B cell (primary cell): ENCODE measurements at regions not wholly inside any gene's neighbourhood (a gene's known extent, or its start where the extent isn't known, plus 50 kb on each side); places are given as distances from the start of the nearest gene placed in this dataset.

Experiments used
- ATAC-seq: fragments of 200-7000 bp; cut with Tn5 transposase; one replicate; pipeline ENCODE4 v1.10.0; 2021; ENCODE audit warnings: low read depth, mild to moderate bottlenecking, moderate number of reproducible peaks, moderate library complexity
- CTCF ChIA-PET: fragments of 350-600 bp; sonication (Branson Sonifier 250); formaldehyde crosslinking; loops from one replicate; lab custom pipeline; 2021; ENCODE audit warnings: antibody characterized with exemption, inconsistent platforms; lab: Charles Lee
- POLR2A ChIA-PET: fragments of 350-600 bp; sonication (Branson Sonifier 250); formaldehyde crosslinking; loops from one replicate; lab custom pipeline; 2021; ENCODE audit warnings: antibody characterized with exemption; lab: Charles Lee
- DNase-seq: peaks from one replicate; pipeline ENCODE4 v3.0.0; 2013
- H2AFZ ChIP-seq: 2 replicates; pipeline ENCODE4 v1.6.1; 2012; ENCODE audit warnings: mild to moderate bottlenecking, low read depth, low read length; ENCODE audit not compliant: insufficient read depth, poor library complexity, severe bottlenecking
- H3K27ac ChIP-seq, 2 donors: 1 replicate in 1 of 2; 2 replicates in 1 of 2; pipeline ENCODE4 v1.5.1; 2012 to 2013; ENCODE audit warnings: low read length in 2 of 2, mild to moderate bottlenecking in 2 of 2, moderate library complexity in 1 of 2
- H3K27me3 ChIP-seq, 4 experiments: fragments of 200-600 bp in 1 of 4; sonication (generic) in 1 of 4; replicated peaks in 1 of 4; 1 replicate in 2 of 4; 2 replicates in 2 of 4; pipeline versions ENCODE4 v1.6.1 to v1.7.0; 2013 to 2016; ENCODE audit warnings: low read length in 3 of 4, mild to moderate bottlenecking in 2 of 4, mixed read lengths in 1 of 4, moderate library complexity in 1 of 4; ENCODE audit not compliant: insufficient read depth in 4 of 4, control insufficient read depth in 3 of 4; ENCODE audit errors: control extremely low read depth in 1 of 4
- H3K36me3 ChIP-seq, 2 experiments: replicated peaks in 1 of 2; 1 replicate in 1 of 2; 2 replicates in 1 of 2; pipeline versions ENCODE4 v1.6.1 to v1.7.1; 2013; ENCODE audit warnings: low read length in 1 of 2; ENCODE audit not compliant: insufficient read depth in 2 of 2, control insufficient read depth in 1 of 2; ENCODE audit errors: control extremely low read depth in 1 of 2, extremely low read depth in 1 of 2
- H3K4me1 ChIP-seq, 2 donors: fragments of 200-600 bp in 1 of 2; sonication (generic) in 1 of 2; 1 replicate in 1 of 2; 2 replicates in 1 of 2; pipeline versions ENCODE4 v1.5.1 to v1.6.1; 2013 to 2017; ENCODE audit warnings: low read length in 2 of 2; ENCODE audit not compliant: control insufficient read depth in 2 of 2, insufficient read depth in 2 of 2
- H3K4me2 ChIP-seq: replicated peaks from 2 replicates; pipeline ENCODE3; 2012; ENCODE audit warnings: mild to moderate bottlenecking, low read depth, low read length; ENCODE audit not compliant: poor library complexity, severe bottlenecking
- H3K4me3 ChIP-seq, 5 experiments: fragments of 200-600 bp in 1 of 5; sonication (generic) in 1 of 5; 1 replicate in 3 of 5; 2 replicates in 2 of 5; pipeline versions ENCODE4 v1.5.1 to v1.7.0; 2011 to 2016; ENCODE audit warnings: low read length in 4 of 5, mild to moderate bottlenecking in 4 of 5, low read depth in 2 of 5, control low read depth in 1 of 5, moderate library complexity in 1 of 5; ENCODE audit not compliant: insufficient read depth in 1 of 5; ENCODE audit errors: control extremely low read depth in 1 of 5, extremely low read depth in 1 of 5
- H3K79me2 ChIP-seq: fragments of 200-600 bp; sonication (generic); one replicate; pipeline ENCODE4 v1.6.0; 2016; ENCODE audit warnings: low read length; ENCODE audit not compliant: control insufficient read depth, insufficient read depth
- H3K9ac ChIP-seq: fragments of 200-600 bp; sonication (generic); 2 replicates; pipeline ENCODE4 v1.6.1; 2017; ENCODE audit warnings: mild to moderate bottlenecking, low read length, moderate library complexity
- H3K9me3 ChIP-seq, 3 donors: one replicate each; pipeline versions ENCODE4 v1.6.1 to v1.7.1; 2013; ENCODE audit warnings: low read length in 2 of 3; ENCODE audit not compliant: control insufficient read depth in 2 of 3, insufficient read depth in 1 of 3; ENCODE audit errors: control extremely low read depth in 1 of 3
- H4K20me1 ChIP-seq: 2 replicates; pipeline ENCODE4 v1.6.0; 2012; ENCODE audit warnings: mild to moderate bottlenecking, low read length; ENCODE audit not compliant: insufficient read depth, control insufficient read depth, poor library complexity, severe bottlenecking
- H3K27ac Mint-ChIP-seq: one replicate; pipeline ENCODE4 v1.8.0; 2021; ENCODE audit warnings: mixed read lengths
- H3K27me3 Mint-ChIP-seq: one replicate; pipeline ENCODE4 v1.8.0; 2021; ENCODE audit warnings: mixed read lengths
- H3K4me1 Mint-ChIP-seq: one replicate; pipeline ENCODE4 v1.8.0; 2021; ENCODE audit warnings: mixed read lengths
- H3K4me3 Mint-ChIP-seq: one replicate; pipeline ENCODE4 v1.8.0; 2021; ENCODE audit warnings: mixed read lengths
- H3K9me3 Mint-ChIP-seq: one replicate; pipeline ENCODE4 v1.8.0; 2022; ENCODE audit warnings: mixed read lengths; ENCODE audit not compliant: insufficient read depth
- EZH2 ChIP-seq: IDR thresholded peaks from 2 replicates; pipeline ENCODE4 v1.6.1; 2012; ENCODE audit warnings: borderline replicate concordance, low read depth, mild to moderate bottlenecking, moderate library complexity, low read length; ENCODE audit not compliant: insufficient read depth, poor library complexity, severe bottlenecking
- WGBS: methylation state at CpG from one replicate; pipeline ENCODE4 v1.1.5; 2013; ENCODE audit warnings: missing lambda C conversion rate; ENCODE audit not compliant: insufficient coverage; 5-methylcytosine and 5-hydroxymethylcytosine counted together
- intact Hi-C: fragments of 100-400 bp; cut with micrococcal nuclease; formaldehyde crosslinking; loops from one replicate; pipeline ENCODE4 v1.10.0; 2022
- TF ChIP-seq, protein P1 (sequence below): fragments of 200-600 bp; IDR thresholded peaks from one replicate; pipeline ENCODE4 v1.8.0; 2022; ENCODE audit warnings: antibody characterized with exemption, mild to moderate bottlenecking

DNA sequence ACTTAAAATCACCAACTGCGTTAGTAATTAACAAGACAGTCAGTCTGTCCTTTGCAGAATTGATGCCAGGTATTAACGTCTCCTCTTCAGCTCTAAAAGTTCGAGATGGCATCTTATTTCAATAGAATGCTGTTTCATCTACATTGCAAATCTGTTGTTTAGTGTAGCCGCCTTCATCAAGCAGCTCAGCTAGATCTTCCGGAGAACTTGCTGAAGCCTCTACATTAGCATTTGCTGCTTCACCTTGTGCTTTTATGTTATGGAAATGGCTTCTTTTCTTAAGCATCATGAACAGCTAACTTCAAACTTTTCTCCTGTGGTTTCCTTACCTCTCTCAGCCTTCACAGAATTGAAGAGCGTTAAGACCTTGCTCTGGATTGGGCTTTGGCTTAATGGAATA, 95.5 kb upstream of the FAM20C start:
- H3K9me3 Mint-ChIP-seq: peaks cover 12% of the 10 kb centered on the region

DNA sequence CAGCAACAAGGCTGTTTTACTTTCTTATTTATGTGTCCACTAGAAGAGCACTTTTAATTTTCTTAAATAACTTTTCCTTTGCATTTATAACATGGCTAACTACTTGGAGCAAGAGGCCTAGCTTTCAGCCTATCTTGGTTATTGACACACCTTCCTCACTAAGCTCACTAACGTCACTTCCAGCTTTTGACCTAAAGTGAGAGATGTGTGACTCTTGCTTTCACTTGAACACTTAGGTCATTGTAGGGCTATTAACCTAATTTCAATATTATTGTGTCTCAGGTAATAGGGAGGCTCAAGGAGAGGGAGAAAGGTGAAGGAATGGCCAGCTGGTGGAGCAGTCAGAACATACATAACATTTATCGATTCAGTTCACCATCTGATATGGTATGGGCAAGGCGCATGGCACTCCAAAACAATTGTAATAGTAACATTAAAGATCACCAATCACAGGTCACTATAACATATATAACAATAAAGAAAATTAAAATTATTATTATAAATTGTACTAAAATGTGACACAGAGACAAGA, 95.0 kb upstream of the FAM20C start:
- POLR2A ChIA-PET: no interaction called here

More for the DNA sequence above, 95.5 kb upstream of the FAM20C start:
- Histone ChIP-seq H3K4me3 (no peak overlapping the region), H3K4me1 (no peaks in the 10 kb centered on the region), H3K9me3 (peaks cover 0 to 7% (median 2%) of the 10 kb centered on the region in 3 donors), H3K9ac (no peak overlapping the region), H4K20me1 (no peaks in the 10 kb centered on the region), H3K4me2 (no peak overlapping the region), H3K79me2 (no peaks in the 10 kb centered on the region), H3K27ac (no peak overlapping the region), H2AFZ (no peak overlapping the region), H3K27me3 (peaks cover 0 to 5% (median 0%) of the 10 kb centered on the region in 4 experiments), H3K36me3 (no peaks in the 10 kb centered on the region)
- POLR2A ChIA-PET: no interaction called here
- ATAC-seq (no peak), DNase-seq (no peak)
- Mint-ChIP-seq H3K27ac (no peak overlapping the region), H3K4me3 (no peak overlapping the region), H3K4me1 (no peaks in the 10 kb centered on the region), H3K27me3 (peaks cover 32% of the 10 kb centered on the region)
- WGBS: 100% methylated on average over 1 of the region's 6 CpGs
- intact Hi-C loops: no loop called here
- TF ChIP-seq, protein P1, sequence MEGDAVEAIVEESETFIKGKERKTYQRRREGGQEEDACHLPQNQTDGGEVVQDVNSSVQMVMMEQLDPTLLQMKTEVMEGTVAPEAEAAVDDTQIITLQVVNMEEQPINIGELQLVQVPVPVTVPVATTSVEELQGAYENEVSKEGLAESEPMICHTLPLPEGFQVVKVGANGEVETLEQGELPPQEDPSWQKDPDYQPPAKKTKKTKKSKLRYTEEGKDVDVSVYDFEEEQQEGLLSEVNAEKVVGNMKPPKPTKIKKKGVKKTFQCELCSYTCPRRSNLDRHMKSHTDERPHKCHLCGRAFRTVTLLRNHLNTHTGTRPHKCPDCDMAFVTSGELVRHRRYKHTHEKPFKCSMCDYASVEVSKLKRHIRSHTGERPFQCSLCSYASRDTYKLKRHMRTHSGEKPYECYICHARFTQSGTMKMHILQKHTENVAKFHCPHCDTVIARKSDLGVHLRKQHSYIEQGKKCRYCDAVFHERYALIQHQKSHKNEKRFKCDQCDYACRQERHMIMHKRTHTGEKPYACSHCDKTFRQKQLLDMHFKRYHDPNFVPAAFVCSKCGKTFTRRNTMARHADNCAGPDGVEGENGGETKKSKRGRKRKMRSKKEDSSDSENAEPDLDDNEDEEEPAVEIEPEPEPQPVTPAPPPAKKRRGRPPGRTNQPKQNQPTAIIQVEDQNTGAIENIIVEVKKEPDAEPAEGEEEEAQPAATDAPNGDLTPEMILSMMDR: no peak
- TF ChIP-seq EZH2: no peak
- CTCF ChIA-PET: no interaction called here

More for the DNA sequence above, 95.0 kb upstream of the FAM20C start:
- ATAC-seq (no peak), DNase-seq (no peak)
- H3K27me3 ChIP-seq: peaks cover 0 to 5% (median 0%) of the 10 kb centered on the region in 4 experiments
- H3K4me3 Mint-ChIP-seq: no peak overlapping the region
- no peak overlapping the region for H3K27ac ChIP-seq
- H3K27me3 Mint-ChIP-seq: peaks cover 27% of the 10 kb centered on the region
- no peaks in the 10 kb centered on the region for H4K20me1 ChIP-seq
- H2AFZ ChIP-seq: no peak overlapping the region
- no peak for TF ChIP-seq EZH2
- WGBS: no CpG with 5 or more reads among the region's 3 CpGs
- H3K9me3 ChIP-seq: peaks cover 0 to 12% (median 2%) of the 10 kb centered on the region in 3 donors
- no peak overlapping the region for H3K27ac Mint-ChIP-seq
- peaks cover 12% of the 10 kb centered on the region for H3K9me3 Mint-ChIP-seq
- CTCF ChIA-PET: no interaction called here
- no peaks in the 10 kb centered on the region for H3K79me2 ChIP-seq
- peaks cover 0 to 4% of the 10 kb centered on the region in 2 donors for H3K4me1 ChIP-seq
- no peak overlapping the region for H3K4me3 ChIP-seq
- intact Hi-C loops: no loop called here
- H3K4me2 ChIP-seq: no peak overlapping the region
- H3K4me1 Mint-ChIP-seq: no peaks in the 10 kb centered on the region
- no peaks in the 10 kb centered on the region for H3K36me3 ChIP-seq
- no peak overlapping the region for H3K9ac ChIP-seq
